ENCODE measurements at regions not wholly inside any gene's neighbourhood (a gene's known extent, or its start where the extent isn't known, plus 50 kb on each side); places are given as distances from the start of the nearest gene placed in this dataset.

DNA sequence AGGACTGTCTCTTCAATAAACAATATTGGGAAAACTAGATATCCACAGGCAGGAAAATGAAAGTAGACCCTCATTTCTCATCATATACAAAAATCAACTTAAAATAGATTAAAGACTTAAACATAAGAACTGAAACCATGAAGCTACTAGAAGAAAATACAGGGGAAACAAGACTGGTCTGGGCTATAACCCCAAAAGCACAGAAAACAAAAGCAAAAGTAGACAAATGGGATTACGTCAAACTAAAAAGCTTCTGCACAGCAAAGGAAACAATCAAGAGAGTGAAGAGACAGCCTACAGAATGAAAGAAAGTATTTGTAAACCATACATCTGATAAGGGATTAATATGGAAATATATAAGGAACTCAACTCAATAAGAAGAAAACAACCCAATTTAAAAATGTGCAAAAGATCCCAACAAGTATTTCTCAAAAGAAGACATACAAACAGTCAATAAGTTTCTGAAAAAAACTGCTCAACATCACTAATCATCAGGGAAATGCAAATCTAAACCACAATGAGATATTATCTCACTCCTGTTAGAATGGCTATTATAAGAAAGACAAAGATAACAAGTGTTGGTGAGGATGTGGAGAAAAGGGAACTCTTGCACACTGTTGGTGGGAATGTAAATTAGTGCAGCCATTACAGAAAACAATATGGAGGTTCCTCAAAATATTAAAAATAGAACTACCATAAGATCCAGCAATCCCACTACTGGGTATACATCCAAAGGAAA, 325.3 kb upstream of the RASGEF1B start:
- H2AFZ ChIP-seq (ENCODE audit: control insufficient read depth, low read depth, low read length), result no peak overlapping the region
- no peak overlapping the region for H3K4me2 ChIP-seq (ENCODE audit: control insufficient read depth, insufficient read depth)
- ChIA-PET SMC1A (ENCODE audit: uncharacterized antibody, unreplicated experiment) (no interaction called here), RAD21 (ENCODE audit: unreplicated experiment) (no interaction called here), CTCF (no interaction called here), POLR2A (no interaction called here)
- DNase-seq (ENCODE audit: low read depth, low spot score), result no peak
- no peak overlapping the region for H3K9ac ChIP-seq (ENCODE audit: control insufficient read depth, insufficient read depth, low read length)
- WGBS (ENCODE audit: insufficient coverage, insufficient replicate concordance, low lambda C conversion rate, missing lambda C conversion rate), result 95% methylated on average over 1 of the region's 1 CpG
- FAIRE-seq, result no peak
- H4K20me1 ChIP-seq (ENCODE audit: control insufficient read depth, insufficient read depth), result no peaks in the 10 kb centered on the region
- no peaks in the 10 kb centered on the region for H3K36me3 ChIP-seq (ENCODE audit: control insufficient read depth in 2 of 2, insufficient read depth in 2 of 2, low read length in 1 of 2)
- no peaks in the 10 kb centered on the region for H3K79me2 ChIP-seq (ENCODE audit: control insufficient read depth, insufficient read depth, low read length)
- TF ChIP-seq IKZF2 (IDR thresholded peaks at IDR 0.05) (no peak), EZH2 (IDR thresholded peaks at IDR 0.05; ENCODE audit: borderline replicate concordance, control insufficient read depth, low read depth, low read length) (no peak), RUNX3 (IDR thresholded peaks at IDR 0.05; ENCODE audit: low read length) (no peak)
- H3K9me3 ChIP-seq (replicated peaks; ENCODE audit: control insufficient read depth, insufficient read depth, low read length), result no peaks in the 10 kb centered on the region
- no peak for ATAC-seq
- intact Hi-C loops (cut with micrococcal nuclease; ENCODE audit: unreplicated experiment) (no loop called here), in situ Hi-C loops (cut with MboI) (no loop called here)
- H3K4me1 ChIP-seq (ENCODE audit: control insufficient read depth, insufficient read depth, low read length), result no peaks in the 10 kb centered on the region
- no TSS peak for BruUV-seq (replicated peaks)
- no peak overlapping the region for H3K4me3 ChIP-seq
- H3K27me3 ChIP-seq (replicated peaks in 1 of 2; ENCODE audit: control insufficient read depth in 2 of 2, insufficient read depth in 2 of 2, low read length in 1 of 2), result no peaks in the 10 kb centered on the region
- H3K27ac ChIP-seq (ENCODE audit: control insufficient read depth, insufficient read depth), result no peak overlapping the region

DNA sequence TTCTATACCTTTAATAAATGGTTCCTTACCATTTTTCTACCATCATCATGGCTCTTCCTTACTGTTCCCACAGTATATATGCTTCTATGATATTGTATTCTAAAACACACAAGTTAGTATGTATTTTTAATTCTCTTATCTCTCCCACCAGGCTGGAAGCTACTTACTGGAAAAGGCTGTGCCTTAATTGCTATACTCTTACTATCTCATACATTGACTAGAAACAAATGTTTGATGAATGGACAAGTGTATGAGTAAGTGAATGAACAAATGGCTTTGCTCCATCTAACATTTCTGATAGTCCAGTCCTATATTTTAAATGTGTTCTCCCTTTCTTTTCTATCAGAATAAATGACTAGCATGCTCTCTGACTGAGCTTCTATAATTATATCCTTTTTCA, 320.8 kb upstream of the RASGEF1B start:
- Histone ChIP-seq H3K27ac (ENCODE audit: control insufficient read depth, insufficient read depth) (no peak overlapping the region), H2AFZ (ENCODE audit: control insufficient read depth, low read depth, low read length) (no peak overlapping the region), H3K27me3 (replicated peaks in 1 of 2; ENCODE audit: control insufficient read depth in 2 of 2, insufficient read depth in 2 of 2, low read length in 1 of 2) (no peaks in the 10 kb centered on the region; a peak in 1 of 4 replicates), H3K9me3 (replicated peaks; ENCODE audit: control insufficient read depth, insufficient read depth, low read length) (no peaks in the 10 kb centered on the region), H4K20me1 (ENCODE audit: control insufficient read depth, insufficient read depth) (no peaks in the 10 kb centered on the region), H3K4me2 (ENCODE audit: control insufficient read depth, insufficient read depth) (no peak overlapping the region), H3K4me1 (ENCODE audit: control insufficient read depth, insufficient read depth, low read length) (no peaks in the 10 kb centered on the region), H3K36me3 (ENCODE audit: control insufficient read depth in 2 of 2, insufficient read depth in 2 of 2, low read length in 1 of 2) (no peaks in the 10 kb centered on the region), H3K79me2 (ENCODE audit: control insufficient read depth, insufficient read depth, low read length) (no peaks in the 10 kb centered on the region), H3K4me3 (no peak overlapping the region), H3K9ac (ENCODE audit: control insufficient read depth, insufficient read depth, low read length) (no peak overlapping the region)
- RAD21 ChIA-PET (ENCODE audit: unreplicated experiment), result no interaction called here
- intact Hi-C loops (cut with micrococcal nuclease; ENCODE audit: unreplicated experiment) (no loop called here), in situ Hi-C loops (cut with MboI) (no loop called here)
- POLR2A ChIA-PET, result no interaction called here
- FAIRE-seq (no peak), ATAC-seq (no peak), DNase-seq (ENCODE audit: low read depth, low spot score) (no peak)
- CTCF ChIA-PET, result no interaction called here
- no TSS peak for BruUV-seq (replicated peaks)
- TF ChIP-seq, protein P1, sequence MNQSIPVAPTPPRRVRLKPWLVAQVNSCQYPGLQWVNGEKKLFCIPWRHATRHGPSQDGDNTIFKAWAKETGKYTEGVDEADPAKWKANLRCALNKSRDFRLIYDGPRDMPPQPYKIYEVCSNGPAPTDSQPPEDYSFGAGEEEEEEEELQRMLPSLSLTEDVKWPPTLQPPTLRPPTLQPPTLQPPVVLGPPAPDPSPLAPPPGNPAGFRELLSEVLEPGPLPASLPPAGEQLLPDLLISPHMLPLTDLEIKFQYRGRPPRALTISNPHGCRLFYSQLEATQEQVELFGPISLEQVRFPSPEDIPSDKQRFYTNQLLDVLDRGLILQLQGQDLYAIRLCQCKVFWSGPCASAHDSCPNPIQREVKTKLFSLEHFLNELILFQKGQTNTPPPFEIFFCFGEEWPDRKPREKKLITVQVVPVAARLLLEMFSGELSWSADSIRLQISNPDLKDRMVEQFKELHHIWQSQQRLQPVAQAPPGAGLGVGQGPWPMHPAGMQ (IDR thresholded peaks at IDR 0.05; ENCODE audit: borderline replicate concordance), result no peak
- TF ChIP-seq YY1 (IDR thresholded peaks at IDR 0.05; ENCODE audit: low read depth, low read length) (no peak), TCF12 (IDR thresholded peaks at IDR 0.05; ENCODE audit: low read depth, low read length) (no peak), POLR2AphosphoS2 (IDR thresholded peaks at IDR 0.05; ENCODE audit: low read depth, low read length) (no peak), SMARCA5 (IDR thresholded peaks at IDR 0.05) (no peak), HCFC1 (IDR thresholded peaks at IDR 0.05; ENCODE audit: low read length) (no peak), IKZF1 (conservative IDR thresholded peaks at IDR 0.05) (no peak)
- TF ChIP-seq, protein P2, sequence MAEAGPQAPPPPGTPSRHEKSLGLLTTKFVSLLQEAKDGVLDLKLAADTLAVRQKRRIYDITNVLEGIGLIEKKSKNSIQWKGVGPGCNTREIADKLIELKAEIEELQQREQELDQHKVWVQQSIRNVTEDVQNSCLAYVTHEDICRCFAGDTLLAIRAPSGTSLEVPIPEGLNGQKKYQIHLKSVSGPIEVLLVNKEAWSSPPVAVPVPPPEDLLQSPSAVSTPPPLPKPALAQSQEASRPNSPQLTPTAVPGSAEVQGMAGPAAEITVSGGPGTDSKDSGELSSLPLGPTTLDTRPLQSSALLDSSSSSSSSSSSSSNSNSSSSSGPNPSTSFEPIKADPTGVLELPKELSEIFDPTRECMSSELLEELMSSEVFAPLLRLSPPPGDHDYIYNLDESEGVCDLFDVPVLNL (IDR thresholded peaks at IDR 0.05; ENCODE audit: low read depth, low read length), result no peak
- SMC1A ChIA-PET (ENCODE audit: uncharacterized antibody, unreplicated experiment), result interaction anchor here (1.6 kb wide), 1 partner anchor 9 kb away, joined by 4 read pairs; no protein-coding TSS in a partner anchor

Measured in GM12878 (cell line).